Body of pancreas (tissue), 4 donors: ENCODE measurements at regions not wholly inside any gene's neighbourhood (a gene's known extent, or its start where the extent isn't known, plus 50 kb on each side); places are given as distances from the start of the nearest gene placed in this dataset.

ENCODE experiments used
- ATAC-seq: fragments of 150-250 bp; one replicate; pipeline ENCODE4 v1.9.1; 2016
- DNase-seq, 4 donors: peaks; one replicate each; pipeline ENCODE4 v3.0.0-alpha.2; 2019
- H3K27ac ChIP-seq, 4 donors: fragments of 200-600 bp; sonication (generic); 1 replicate in 3 of 4; 2 replicates in 1 of 4; pipeline versions ENCODE4 v1.5.1 to v1.6.1; 2016 to 2019; ENCODE audit warnings: mild to moderate bottlenecking in 1 of 4, mixed read lengths in 1 of 4, moderate library complexity in 1 of 4
- H3K27me3 ChIP-seq, 2 donors: fragments of 200-600 bp; sonication (generic); one replicate each; pipeline ENCODE4 v1.6.0; 2016; ENCODE audit warnings: mild to moderate bottlenecking in 1 of 2
- H3K36me3 ChIP-seq, 2 donors: fragments of 200-600 bp; sonication (generic); replicated peaks in 1 of 2; 2 replicates each; pipeline ENCODE4 v1.5.1; 2016; ENCODE audit warnings: low read depth in 2 of 2; ENCODE audit not compliant: insufficient read depth in 1 of 2
- H3K4me1 ChIP-seq: fragments of 200-600 bp; sonication (generic); one replicate; pipeline ENCODE4 v1.6.0; 2016
- H3K4me3 ChIP-seq, 2 donors: fragments of 200-600 bp; sonication (generic); 1 replicate in 1 of 2; 2 replicates in 1 of 2; pipeline ENCODE4 v1.5.1; 2016 to 2019
- H3K9me3 ChIP-seq, 3 donors: fragments of 200-600 bp; sonication (generic); 1 replicate in 2 of 3; 2 replicates in 1 of 3; pipeline ENCODE4 v1.5.1; 2016
- POLR2A ChIP-seq, 3 donors: fragments of 450-650 bp; IDR thresholded peaks; one replicate each; pipeline ENCODE4 v1.6.1; 2016; ENCODE audit warnings: antibody characterized with exemption in 3 of 3, mild to moderate bottlenecking in 2 of 3
- WGBS, 2 donors: methylation state at CpG; one replicate each; pipeline ENCODE4 v1.1.5; 2017; 5-methylcytosine and 5-hydroxymethylcytosine counted together
- intact Hi-C: fragments of 100-400 bp; cut with DNase I; formaldehyde crosslinking; loops from one replicate; pipeline ENCODE4 v1.15.1; 2023
- TF ChIP-seq, protein P1 (sequence below), 7 experiments: fragments of 450-650 bp in 4 of 7; fragments of 200-600 bp in 3 of 7; sonication (generic) in 3 of 7; IDR thresholded peaks; one replicate each; pipeline ENCODE4 v1.5.1; 2016 to 2019; ENCODE audit warnings: antibody characterized with exemption in 7 of 7

DNA sequence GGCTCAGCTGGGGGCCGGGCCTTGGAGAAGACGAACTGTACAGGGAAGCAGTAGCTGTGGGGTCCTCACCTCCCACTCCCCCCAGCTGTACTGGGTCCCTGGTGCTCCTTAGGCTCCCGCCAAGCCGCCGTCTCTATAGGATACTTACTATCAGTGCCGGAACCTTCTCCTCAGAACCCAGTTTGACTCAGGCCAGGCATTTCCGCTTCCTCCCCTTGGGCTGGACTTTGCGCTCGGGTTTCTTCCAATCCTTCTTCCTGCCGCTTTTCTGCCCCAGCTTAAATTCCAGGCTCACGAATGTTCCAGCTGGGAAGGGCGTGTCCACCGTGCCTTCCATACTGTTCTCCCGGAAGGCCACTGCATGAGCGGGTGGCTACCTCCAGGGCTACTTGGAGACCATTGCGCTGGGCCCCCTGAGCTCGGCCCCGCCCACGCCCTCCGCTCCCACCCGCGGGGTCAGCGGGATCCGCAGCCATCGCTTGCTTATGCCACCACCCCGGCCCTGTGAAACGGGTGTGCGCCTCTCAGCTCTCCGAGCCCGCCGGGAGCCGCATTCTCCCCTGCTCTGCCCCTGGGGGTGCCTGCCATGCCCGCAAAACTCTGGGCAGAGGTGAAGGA lies 1795.9 kb downstream of the TP53TG3F start:
- Histone ChIP-seq H3K4me3 (no peak overlapping the region), H3K9me3 (no peaks in the 10 kb centered on the region), H3K4me1 (no peaks in the 10 kb centered on the region), H3K36me3 (no peaks in the 10 kb centered on the region), H3K27me3 (no peaks in the 10 kb centered on the region), H3K27ac (no peak overlapping the region)
- no peak for TF ChIP-seq POLR2A (IDR thresholded peaks at IDR 0.05)
- intact Hi-C loops = no loop called here
- ATAC-seq (no peak), DNase-seq (no peak)
- WGBS, 2 donors = 49 to 59% methylated on average over 26 to 33 of the region's 33 CpGs

DNA sequence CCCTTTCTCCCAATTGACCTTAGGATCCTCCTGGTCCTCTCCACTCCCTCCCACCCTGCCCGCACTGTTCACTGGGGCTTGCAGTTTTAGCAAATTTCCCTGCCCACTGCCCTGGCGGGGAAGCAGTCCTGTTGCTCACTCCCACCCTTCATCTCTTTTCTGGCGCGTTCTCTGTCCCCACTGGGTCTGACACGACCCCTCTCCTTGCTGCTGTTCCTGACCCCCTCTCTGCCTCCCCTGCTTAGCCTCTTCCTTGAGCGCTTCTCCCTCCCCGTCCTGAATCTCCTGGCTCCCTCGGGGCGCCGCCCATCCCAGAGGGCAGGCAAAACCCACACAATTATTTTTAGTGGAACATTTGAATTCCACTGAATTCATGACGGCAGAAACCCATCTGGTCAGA lies 1796.4 kb downstream of the TP53TG3F start:
- H3K4me1 ChIP-seq = no peaks in the 10 kb centered on the region
- DNase-seq = no peak
- H3K9me3 ChIP-seq = no peaks in the 10 kb centered on the region
- no peak for TF ChIP-seq POLR2A (IDR thresholded peaks at IDR 0.05)
- TF ChIP-seq, protein P1, sequence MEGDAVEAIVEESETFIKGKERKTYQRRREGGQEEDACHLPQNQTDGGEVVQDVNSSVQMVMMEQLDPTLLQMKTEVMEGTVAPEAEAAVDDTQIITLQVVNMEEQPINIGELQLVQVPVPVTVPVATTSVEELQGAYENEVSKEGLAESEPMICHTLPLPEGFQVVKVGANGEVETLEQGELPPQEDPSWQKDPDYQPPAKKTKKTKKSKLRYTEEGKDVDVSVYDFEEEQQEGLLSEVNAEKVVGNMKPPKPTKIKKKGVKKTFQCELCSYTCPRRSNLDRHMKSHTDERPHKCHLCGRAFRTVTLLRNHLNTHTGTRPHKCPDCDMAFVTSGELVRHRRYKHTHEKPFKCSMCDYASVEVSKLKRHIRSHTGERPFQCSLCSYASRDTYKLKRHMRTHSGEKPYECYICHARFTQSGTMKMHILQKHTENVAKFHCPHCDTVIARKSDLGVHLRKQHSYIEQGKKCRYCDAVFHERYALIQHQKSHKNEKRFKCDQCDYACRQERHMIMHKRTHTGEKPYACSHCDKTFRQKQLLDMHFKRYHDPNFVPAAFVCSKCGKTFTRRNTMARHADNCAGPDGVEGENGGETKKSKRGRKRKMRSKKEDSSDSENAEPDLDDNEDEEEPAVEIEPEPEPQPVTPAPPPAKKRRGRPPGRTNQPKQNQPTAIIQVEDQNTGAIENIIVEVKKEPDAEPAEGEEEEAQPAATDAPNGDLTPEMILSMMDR (IDR thresholded peaks at IDR 0.05) = no peak
- H3K27ac ChIP-seq = no peak overlapping the region
- no peaks in the 10 kb centered on the region for H3K27me3 ChIP-seq
- 31 to 44% methylated on average over 11 of the region's 11 CpGs for WGBS, 2 donors
- intact Hi-C loops = no loop called here
- no peak overlapping the region for H3K4me3 ChIP-seq
- ATAC-seq = no peak
- H3K36me3 ChIP-seq = no peaks in the 10 kb centered on the region

DNA sequence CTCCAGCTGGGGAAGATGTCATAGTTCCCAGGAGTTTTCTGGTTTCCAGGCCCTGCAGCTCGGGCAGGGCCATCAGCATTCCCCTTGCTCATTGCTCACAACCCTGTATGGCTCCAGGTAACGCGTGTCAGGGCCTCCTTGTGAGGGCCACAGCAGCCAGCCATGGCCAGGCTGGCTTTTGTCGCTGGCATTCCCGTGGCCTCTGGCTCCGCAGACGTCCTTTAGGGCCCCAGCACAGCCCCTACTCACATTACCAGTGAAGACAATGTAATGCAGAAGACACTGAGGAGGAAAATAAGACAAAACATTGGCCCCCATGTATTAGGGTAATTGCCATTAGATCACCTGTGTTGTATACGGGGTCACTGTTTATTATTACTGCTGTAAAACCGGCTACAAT lies 1799.0 kb downstream of the TP53TG3F start:
- Histone ChIP-seq H3K4me3 (no peak overlapping the region), H3K27ac (no peak overlapping the region), H3K9me3 (no peaks in the 10 kb centered on the region), H3K36me3 (no peaks in the 10 kb centered on the region), H3K27me3 (no peaks in the 10 kb centered on the region), H3K4me1 (no peaks in the 10 kb centered on the region)
- WGBS, 2 donors = 39 to 66% methylated on average over 9 of the region's 9 CpGs
- intact Hi-C loops = no loop called here
- TF ChIP-seq POLR2A (IDR thresholded peaks at IDR 0.05) = no peak
- TF ChIP-seq, protein P1 (IDR thresholded peaks at IDR 0.05) = no peak
- DNase-seq (no peak), ATAC-seq (no peak)

DNA sequence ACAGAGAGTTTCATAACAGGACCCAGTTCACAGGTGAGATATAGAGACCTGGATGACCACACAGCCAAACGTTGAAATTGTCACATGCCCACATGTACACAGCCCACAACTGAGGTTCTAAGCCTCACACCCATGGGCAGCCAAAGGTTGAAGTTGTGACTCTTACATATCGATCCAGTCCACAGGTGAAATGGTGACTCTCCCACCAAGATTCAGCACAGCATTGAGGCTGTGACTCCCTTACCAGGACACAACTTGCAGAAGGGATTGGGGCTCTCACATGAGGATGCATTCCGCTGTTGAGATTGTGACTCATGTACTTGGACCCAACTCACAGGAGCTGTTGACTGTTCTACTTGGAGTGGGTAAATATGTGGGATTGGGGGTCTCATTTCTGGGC lies 1836.4 kb downstream of the TP53TG3F start:
- no peak overlapping the region for H3K4me3 ChIP-seq
- WGBS, 2 donors = 28% methylated on average over 3 of the region's 3 CpGs; no CpG with 5 or more reads in 1 of the 2 donors
- H3K27ac ChIP-seq = no peak overlapping the region
- H3K27me3 ChIP-seq = no peaks in the 10 kb centered on the region
- intact Hi-C loops = no loop called here
- H3K9me3 ChIP-seq = no peaks in the 10 kb centered on the region
- no peaks in the 10 kb centered on the region for H3K36me3 ChIP-seq
- no peak for DNase-seq
- H3K4me1 ChIP-seq = no peaks in the 10 kb centered on the region
- TF ChIP-seq, protein P1 (IDR thresholded peaks at IDR 0.05) = no peak
- TF ChIP-seq POLR2A (IDR thresholded peaks at IDR 0.05) = no peak
- no peak for ATAC-seq

DNA sequence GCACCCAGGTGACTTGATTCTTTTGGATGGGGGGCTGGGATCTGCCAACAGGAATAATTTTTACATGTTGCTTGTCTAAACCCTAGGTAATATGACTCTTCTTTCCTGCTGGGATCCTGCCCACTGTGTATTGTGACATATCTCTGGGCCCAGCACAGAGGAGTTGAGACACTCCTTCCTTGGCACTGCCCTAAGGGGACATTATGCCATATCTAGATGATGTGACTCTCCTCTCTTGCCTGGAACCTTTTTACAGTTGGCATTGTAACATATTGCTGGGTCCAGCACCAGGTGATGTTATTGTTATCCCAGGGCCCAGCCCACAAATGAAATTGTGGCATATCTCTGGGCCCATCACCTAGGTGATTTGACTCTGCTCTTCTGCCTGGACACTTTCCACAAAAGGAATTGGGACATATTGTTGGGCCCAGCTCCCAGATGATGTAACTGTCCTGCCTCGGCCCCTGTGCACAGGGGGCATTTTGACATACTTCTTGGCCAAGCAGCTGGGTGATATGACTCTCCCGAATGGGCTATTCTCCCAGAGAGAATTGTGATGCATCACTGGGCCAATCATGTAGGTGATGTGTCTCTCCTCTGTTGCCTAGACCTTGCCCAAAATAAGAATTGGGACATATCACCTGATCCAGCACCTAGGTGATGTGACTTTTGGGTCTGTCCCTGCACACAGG lies 1837.7 kb downstream of the TP53TG3F start:
- TF ChIP-seq POLR2A (IDR thresholded peaks at IDR 0.05) = no peak
- TF ChIP-seq, protein P1 (IDR thresholded peaks at IDR 0.05) = no peak
- Histone ChIP-seq H3K27ac (no peak overlapping the region), H3K4me3 (no peak overlapping the region), H3K27me3 (no peaks in the 10 kb centered on the region), H3K36me3 (no peaks in the 10 kb centered on the region), H3K9me3 (no peaks in the 10 kb centered on the region), H3K4me1 (no peaks in the 10 kb centered on the region)
- WGBS, 2 donors = 41 to 50% methylated on average over 2 of the region's 2 CpGs
- no peak for ATAC-seq
- intact Hi-C loops = no loop called here
- no peak for DNase-seq
